ENCODE measurements at regions not wholly inside any gene's neighbourhood (a gene's known extent, or its start where the extent isn't known, plus 50 kb on each side); places are given as distances from the start of the nearest gene placed in this dataset.

GRCh38 chr11:29353833-29354232 lies 663.0 kb downstream of the KCNA4 start:
- no peak for DNase-seq (ENCODE audit: low spot score)
- no peak for TF ChIP-seq CTCF (IDR thresholded peaks at IDR 0.05)
- Mint-ChIP-seq H3K9me3 (ENCODE audit: low read depth) (peaks cover 2% of the 10 kb centered on the region), H3K36me3 (ENCODE audit: low read depth) (no peaks in the 10 kb centered on the region), H3K4me3 (ENCODE audit: unreplicated experiment) (no peak overlapping the region), H3K4me1 (ENCODE audit: low read depth) (no peaks in the 10 kb centered on the region), H3K27me3 (ENCODE audit: low read depth) (peaks cover 38% of the 10 kb centered on the region), H3K27ac (ENCODE audit: unreplicated experiment) (no peak overlapping the region)

GRCh38 chr11:29352273-29352795 lies 664.5 kb downstream of the KCNA4 start:
- no peak overlapping the region for H3K27ac Mint-ChIP-seq (ENCODE audit: unreplicated experiment)
- H3K27me3 Mint-ChIP-seq (ENCODE audit: low read depth), result peaks cover 41% of the 10 kb centered on the region
- no peak for DNase-seq (ENCODE audit: low spot score)

GRCh38 chr11:29351301-29351873 lies 665.4 kb downstream of the KCNA4 start:
- H3K27me3 Mint-ChIP-seq (ENCODE audit: low read depth), result peaks cover 43% of the 10 kb centered on the region
- no peaks in the 10 kb centered on the region for H3K4me1 Mint-ChIP-seq (ENCODE audit: low read depth)
- no peak overlapping the region for H3K27ac Mint-ChIP-seq (ENCODE audit: unreplicated experiment)
- H3K4me3 Mint-ChIP-seq (ENCODE audit: unreplicated experiment), result no peak overlapping the region
- no peaks in the 10 kb centered on the region for H3K9me3 Mint-ChIP-seq (ENCODE audit: low read depth)
- TF ChIP-seq CTCF (IDR thresholded peaks at IDR 0.05), result no peak
- no peak for DNase-seq (ENCODE audit: low spot score)
- no peaks in the 10 kb centered on the region for H3K36me3 Mint-ChIP-seq (ENCODE audit: low read depth)

More at GRCh38 chr11:29352273-29352795, 664.5 kb downstream of the KCNA4 start:
- TF ChIP-seq CTCF (IDR thresholded peaks at IDR 0.05), result no peak
- Mint-ChIP-seq H3K4me3 (ENCODE audit: unreplicated experiment) (no peak overlapping the region), H3K9me3 (ENCODE audit: low read depth) (peaks cover 2% of the 10 kb centered on the region), H3K36me3 (ENCODE audit: low read depth) (no peaks in the 10 kb centered on the region), H3K4me1 (ENCODE audit: low read depth) (no peaks in the 10 kb centered on the region)

- no peak overlapping the region for H3K4me3 Mint-ChIP-seq (ENCODE audit: unreplicated experiment)
- DNase-seq (ENCODE audit: low spot score), result no peak
- no peaks in the 10 kb centered on the region for H3K4me1 Mint-ChIP-seq (ENCODE audit: low read depth)
These were observed 673.1 kb downstream of the KCNA4 start for GRCh38 chr11:29343465-29344333.

More at GRCh38 chr11:29343465-29344333, 673.1 kb downstream of the KCNA4 start:
- no peaks in the 10 kb centered on the region for H3K36me3 Mint-ChIP-seq (ENCODE audit: low read depth)
- H3K9me3 Mint-ChIP-seq (ENCODE audit: low read depth), result no peaks in the 10 kb centered on the region
- TF ChIP-seq CTCF (IDR thresholded peaks at IDR 0.05), result peak; percentile 94
- peaks cover 36% of the 10 kb centered on the region for H3K27me3 Mint-ChIP-seq (ENCODE audit: low read depth)
- H3K27ac Mint-ChIP-seq (ENCODE audit: unreplicated experiment), result no peak overlapping the region

Measured in chondrocyte (in vitro differentiated cells).